Keratinocyte (primary cell): ENCODE measurements at regions not wholly inside any gene's neighbourhood (a gene's known extent, or its start where the extent isn't known, plus 50 kb on each side); places are given as distances from the start of the nearest gene placed in this dataset.

Source experiments
- DNase-seq: peaks from one replicate; pipeline ENCODE4 v3.0.0-alpha.2; 2011; ENCODE audit warnings: low read depth, missing footprints, low spot score
- FAIRE-seq: peaks from 2 replicates; lab custom pipeline; 2011; peaks lifted over from hg19 to GRCh38; lab: Jason Lieb, UNC
- H2AFZ ChIP-seq: 2 replicates; pipeline ENCODE4 v1.6.0; 2012; ENCODE audit warnings: low read length, control low read depth, inconsistent platforms; ENCODE audit not compliant: control insufficient read depth
- H3K27ac ChIP-seq: 2 replicates; pipeline ENCODE4 v1.5.1; 2011; ENCODE audit warnings: low read length; ENCODE audit not compliant: control insufficient read depth, insufficient read depth
- H3K27me3 ChIP-seq: 3 replicates; pipeline ENCODE4 v1.6.0; 2011; ENCODE audit warnings: low read length; ENCODE audit not compliant: control insufficient read depth, insufficient read depth; ENCODE audit errors: extremely low read depth
- H3K36me3 ChIP-seq, 2 experiments: 2 replicates in 1 of 2; 3 replicates in 1 of 2; pipeline ENCODE4 v1.5.1; 2011; ENCODE audit warnings: low read length in 2 of 2, mild to moderate bottlenecking in 1 of 2; ENCODE audit not compliant: control insufficient read depth in 2 of 2, insufficient read depth in 2 of 2; ENCODE audit errors: extremely low read depth in 1 of 2
- H3K4me1 ChIP-seq: 3 replicates; pipeline ENCODE4 v1.5.1; 2011; ENCODE audit warnings: low read length; ENCODE audit not compliant: control insufficient read depth, insufficient read depth; ENCODE audit errors: extremely low read depth
- H3K4me2 ChIP-seq: 3 replicates; pipeline ENCODE4 v1.6.0; 2011; ENCODE audit warnings: low read depth, low read length; ENCODE audit not compliant: control insufficient read depth, insufficient read depth; ENCODE audit errors: extremely low read depth
- H3K4me3 ChIP-seq, 3 experiments: fragments of 200-600 bp in 1 of 3; sonication (generic) in 1 of 3; 2 replicates in 2 of 3; 3 replicates in 1 of 3; pipeline ENCODE4 v1.5.1; 2011 to 2016; ENCODE audit warnings: low read length in 3 of 3, mild to moderate bottlenecking in 3 of 3, control low read depth in 2 of 3, inconsistent platforms in 1 of 3, low read depth in 1 of 3, mixed read lengths in 1 of 3, mixed run types in 1 of 3, moderate library complexity in 1 of 3; ENCODE audit not compliant: control insufficient read depth in 2 of 3, insufficient read depth in 2 of 3; ENCODE audit errors: extremely low read depth in 1 of 3
- H3K79me2 ChIP-seq: 2 replicates; pipeline ENCODE4 v1.6.0; 2012; ENCODE audit warnings: low read length; ENCODE audit not compliant: control insufficient read depth, insufficient read depth
- H3K9ac ChIP-seq: 3 replicates; pipeline ENCODE4 v1.6.0; 2011; ENCODE audit warnings: low read length; ENCODE audit not compliant: control insufficient read depth, insufficient read depth; ENCODE audit errors: extremely low read depth
- H3K9me1 ChIP-seq: 3 replicates; pipeline ENCODE4 v1.6.0; 2011; ENCODE audit warnings: low read length; ENCODE audit not compliant: control insufficient read depth, insufficient read depth; ENCODE audit errors: extremely low read depth
- H3K9me3 ChIP-seq: 2 replicates; pipeline ENCODE4 v1.5.1; 2012; ENCODE audit warnings: low read depth, low read length; ENCODE audit not compliant: control insufficient read depth
- H4K20me1 ChIP-seq: 3 replicates; pipeline ENCODE4 v1.6.0; 2011; ENCODE audit warnings: low read length; ENCODE audit not compliant: control insufficient read depth, insufficient read depth; ENCODE audit errors: extremely low read depth
- CTCF ChIP-seq, 3 experiments: IDR thresholded peaks in 1 of 3; conservative IDR thresholded peaks in 1 of 3; optimal IDR thresholded peaks in 1 of 3; 2 replicates in 2 of 3; 3 replicates in 1 of 3; pipeline versions ENCODE3 to v1.5.1; 2011; ENCODE audit warnings: low read length in 3 of 3, mild to moderate bottlenecking in 3 of 3, moderate library complexity in 2 of 3, control low read depth in 1 of 3, inconsistent platforms in 1 of 3; ENCODE audit not compliant: insufficient read depth in 2 of 3; ENCODE audit errors: extremely low read depth in 1 of 3
- EZH2 ChIP-seq: IDR thresholded peaks from one replicate; pipeline ENCODE4 v1.6.1; 2012; ENCODE audit warnings: inconsistent platforms, mild to moderate bottlenecking, low read length, moderate library complexity
- dilution Hi-C: fragments of 300-500 bp; cut with MboI; formaldehyde crosslinking; loops from one replicate; pipeline ENCODE4 v1.7.0; 2020; ENCODE audit warnings: low sequenced_read_pairs; ENCODE audit not compliant: extremely low pct_ligation_motif_present

- no peak overlapping the region for H3K4me2 ChIP-seq
- no peaks in the 10 kb centered on the region for H3K9me1 ChIP-seq
- no peaks in the 10 kb centered on the region for H3K79me2 ChIP-seq
- peak overlapping the region; percentile 13 for H3K27ac ChIP-seq
- FAIRE-seq = no peak
- H3K9ac ChIP-seq = no peak overlapping the region
- TF ChIP-seq EZH2 (no peak), CTCF (optimal IDR thresholded peaks at IDR 0.05 in 1 of 3, IDR thresholded peaks at IDR 0.05 in 1 of 3, conservative IDR thresholded peaks at IDR 0.05 in 1 of 3; ENCODE audit: extremely low read depth in 1 of 3, insufficient read depth in 2 of 3, low read length in 3 of 3) (no peak)
- dilution Hi-C loops = no loop called here
- H4K20me1 ChIP-seq = no peaks in the 10 kb centered on the region
- H2AFZ ChIP-seq = no peak overlapping the region
- no peaks in the 10 kb centered on the region for H3K9me3 ChIP-seq
- no peaks in the 10 kb centered on the region for H3K36me3 ChIP-seq
- peaks cover 22% of the 10 kb centered on the region for H3K4me1 ChIP-seq
- no peak for DNase-seq
- H3K27me3 ChIP-seq = no peaks in the 10 kb centered on the region
- H3K4me3 ChIP-seq = no peak overlapping the region
Measured at GRCh38 chr6:14728396-14729024, 517.4 kb upstream of the JARID2 start.

- Histone ChIP-seq H3K79me2 (no peaks in the 10 kb centered on the region), H3K27ac (no peak overlapping the region), H3K9me3 (no peaks in the 10 kb centered on the region), H2AFZ (no peak overlapping the region), H3K4me2 (no peak overlapping the region), H3K9ac (no peak overlapping the region), H3K36me3 (no peaks in the 10 kb centered on the region), H3K27me3 (no peaks in the 10 kb centered on the region), H3K4me1 (peaks cover 30% of the 10 kb centered on the region), H3K9me1 (no peaks in the 10 kb centered on the region), H3K4me3 (no peak overlapping the region), H4K20me1 (no peaks in the 10 kb centered on the region)
- dilution Hi-C loops = no loop called here
- no peak for DNase-seq
- FAIRE-seq = no peak
- no peak for TF ChIP-seq CTCF (optimal IDR thresholded peaks at IDR 0.05 in 1 of 3, IDR thresholded peaks at IDR 0.05 in 1 of 3, conservative IDR thresholded peaks at IDR 0.05 in 1 of 3; ENCODE audit: extremely low read depth in 1 of 3, insufficient read depth in 2 of 3, low read length in 3 of 3)
- no peak for TF ChIP-seq EZH2
Measured at GRCh38 chr6:14729129-14729871, 516.6 kb upstream of the JARID2 start.
